Glutamatergic neuron (in vitro differentiated cells): ENCODE measurements at regions not wholly inside any gene's neighbourhood (a gene's known extent, or its start where the extent isn't known, plus 50 kb on each side); places are given as distances from the start of the nearest gene placed in this dataset.

Experiments
- DNase-seq: peaks from one replicate; pipeline ENCODE4 v3.0.0; 2022
- H3K27ac Mint-ChIP-seq: one replicate; pipeline ENCODE4 v1.8.0; 2020; ENCODE audit warnings: mild to moderate bottlenecking, mixed read lengths, inconsistent platforms; ENCODE audit not compliant: unreplicated experiment
- H3K27me3 Mint-ChIP-seq: one replicate; pipeline ENCODE4 v1.8.0; 2020; ENCODE audit warnings: mild to moderate bottlenecking, moderate library complexity, mixed read lengths, inconsistent platforms; ENCODE audit not compliant: unreplicated experiment
- H3K36me3 Mint-ChIP-seq: one replicate; pipeline ENCODE4 v1.8.0; 2020; ENCODE audit warnings: mild to moderate bottlenecking, mixed read lengths, inconsistent platforms; ENCODE audit not compliant: unreplicated experiment
- H3K4me1 Mint-ChIP-seq: one replicate; pipeline ENCODE4 v1.8.0; 2020; ENCODE audit warnings: mild to moderate bottlenecking, low read depth, mixed read lengths, inconsistent platforms; ENCODE audit not compliant: unreplicated experiment
- H3K4me3 Mint-ChIP-seq: one replicate; pipeline ENCODE4 v1.8.0; 2020; ENCODE audit warnings: mild to moderate bottlenecking, mixed read lengths, inconsistent platforms; ENCODE audit not compliant: unreplicated experiment
- H3K9me3 Mint-ChIP-seq: one replicate; pipeline ENCODE4 v1.8.0; 2020; ENCODE audit warnings: mild to moderate bottlenecking, moderate library complexity, mixed read lengths, inconsistent platforms; ENCODE audit not compliant: unreplicated experiment
- TF ChIP-seq, protein P1 (sequence below): fragments of 200-600 bp; sonication (generic); IDR thresholded peaks from one replicate; pipeline ENCODE4 v1.5.0; 2021; ENCODE audit not compliant: partially characterized antibody, unreplicated experiment

DNA sequence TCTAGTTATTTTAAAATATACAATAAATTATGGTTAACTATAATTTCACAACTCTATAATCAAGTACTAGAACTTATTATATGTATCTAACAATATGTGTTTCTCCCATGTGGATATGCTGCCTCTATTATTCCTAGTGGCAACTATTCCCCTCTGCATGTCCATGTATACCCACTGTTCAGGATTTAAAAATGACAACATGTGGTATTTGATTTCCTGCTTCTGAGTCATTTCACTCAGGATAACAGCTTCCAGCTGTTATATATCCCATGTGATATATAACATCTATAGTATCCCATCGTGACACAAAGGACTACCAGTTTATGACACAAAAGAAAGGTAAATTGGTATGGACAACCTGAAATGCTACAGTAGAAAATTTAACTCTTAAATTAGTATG, 167.4 kb upstream of the TACR3 start:
- no peak overlapping the region for H3K4me3 Mint-ChIP-seq
- no peaks in the 10 kb centered on the region for H3K27me3 Mint-ChIP-seq
- DNase-seq: no peak
- TF ChIP-seq, protein P1, sequence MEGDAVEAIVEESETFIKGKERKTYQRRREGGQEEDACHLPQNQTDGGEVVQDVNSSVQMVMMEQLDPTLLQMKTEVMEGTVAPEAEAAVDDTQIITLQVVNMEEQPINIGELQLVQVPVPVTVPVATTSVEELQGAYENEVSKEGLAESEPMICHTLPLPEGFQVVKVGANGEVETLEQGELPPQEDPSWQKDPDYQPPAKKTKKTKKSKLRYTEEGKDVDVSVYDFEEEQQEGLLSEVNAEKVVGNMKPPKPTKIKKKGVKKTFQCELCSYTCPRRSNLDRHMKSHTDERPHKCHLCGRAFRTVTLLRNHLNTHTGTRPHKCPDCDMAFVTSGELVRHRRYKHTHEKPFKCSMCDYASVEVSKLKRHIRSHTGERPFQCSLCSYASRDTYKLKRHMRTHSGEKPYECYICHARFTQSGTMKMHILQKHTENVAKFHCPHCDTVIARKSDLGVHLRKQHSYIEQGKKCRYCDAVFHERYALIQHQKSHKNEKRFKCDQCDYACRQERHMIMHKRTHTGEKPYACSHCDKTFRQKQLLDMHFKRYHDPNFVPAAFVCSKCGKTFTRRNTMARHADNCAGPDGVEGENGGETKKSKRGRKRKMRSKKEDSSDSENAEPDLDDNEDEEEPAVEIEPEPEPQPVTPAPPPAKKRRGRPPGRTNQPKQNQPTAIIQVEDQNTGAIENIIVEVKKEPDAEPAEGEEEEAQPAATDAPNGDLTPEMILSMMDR: no peak
- H3K27ac Mint-ChIP-seq: no peak overlapping the region
- H3K4me1 Mint-ChIP-seq: no peaks in the 10 kb centered on the region
- no peaks in the 10 kb centered on the region for H3K9me3 Mint-ChIP-seq
- H3K36me3 Mint-ChIP-seq: no peaks in the 10 kb centered on the region

GRCh38 chr4:103885152-103885551, 165.4 kb upstream of the TACR3 start:
- H3K4me1 Mint-ChIP-seq: no peaks in the 10 kb centered on the region
- no peak overlapping the region for H3K4me3 Mint-ChIP-seq
- DNase-seq: no peak
- H3K27ac Mint-ChIP-seq: no peak overlapping the region
- no peaks in the 10 kb centered on the region for H3K36me3 Mint-ChIP-seq
- no peaks in the 10 kb centered on the region for H3K27me3 Mint-ChIP-seq
- TF ChIP-seq, protein P1: no peak
- no peaks in the 10 kb centered on the region for H3K9me3 Mint-ChIP-seq

DNA sequence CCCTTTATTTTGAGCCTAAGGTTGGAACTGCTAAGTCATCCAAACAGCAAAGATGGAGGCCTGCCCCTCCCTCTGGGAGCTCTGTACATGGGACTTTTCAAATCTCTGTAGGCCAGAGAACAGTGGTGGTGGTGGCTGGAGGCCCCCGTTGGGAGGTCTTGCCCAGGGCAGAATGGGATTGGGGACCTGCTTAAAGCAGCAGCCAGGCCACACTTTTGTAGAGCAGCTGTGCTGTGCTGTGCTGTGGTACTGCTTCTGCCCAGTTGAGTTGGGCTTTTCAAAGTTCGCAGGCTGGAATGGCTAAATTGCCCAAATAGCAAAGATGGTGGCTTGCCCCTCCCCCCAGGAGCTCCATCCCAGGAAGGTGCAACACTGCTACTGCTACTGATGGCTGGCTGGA, 147.5 kb upstream of the TACR3 start:
- Mint-ChIP-seq H3K4me3 (no peak overlapping the region), H3K27ac (no peak overlapping the region), H3K4me1 (no peaks in the 10 kb centered on the region), H3K27me3 (peaks cover 2% of the 10 kb centered on the region), H3K9me3 (no peaks in the 10 kb centered on the region), H3K36me3 (no peaks in the 10 kb centered on the region)
- DNase-seq: no peak
- TF ChIP-seq, protein P1: no peak

DNA sequence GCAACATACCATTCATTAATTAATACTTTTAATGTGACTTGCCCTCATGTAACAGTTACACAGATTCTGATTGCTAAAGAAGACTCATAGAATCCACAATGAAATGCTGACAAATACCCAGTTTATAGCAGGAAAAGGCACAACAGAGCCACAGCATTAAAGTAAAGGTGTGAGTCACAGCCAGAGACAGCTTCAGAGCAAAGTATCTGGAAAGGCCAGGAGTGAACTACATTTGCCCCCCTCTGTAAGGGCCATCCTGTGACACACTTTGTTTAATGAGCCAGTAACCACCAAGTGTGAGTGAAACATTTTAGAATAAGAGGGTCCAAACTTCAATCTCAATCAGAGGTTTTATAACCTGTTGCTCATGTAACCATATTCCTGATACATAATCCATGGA, 133.8 kb upstream of the TACR3 start:
- peaks cover 2% of the 10 kb centered on the region for H3K4me1 Mint-ChIP-seq
- H3K9me3 Mint-ChIP-seq: peaks cover 3% of the 10 kb centered on the region
- no peak for DNase-seq
- no peaks in the 10 kb centered on the region for H3K27me3 Mint-ChIP-seq
- no peaks in the 10 kb centered on the region for H3K36me3 Mint-ChIP-seq
- TF ChIP-seq, protein P1: no peak
- H3K4me3 Mint-ChIP-seq: no peak overlapping the region
- H3K27ac Mint-ChIP-seq: no peak overlapping the region

GRCh38 chr4:103853146-103853545, 133.4 kb upstream of the TACR3 start:
- Mint-ChIP-seq H3K36me3 (no peaks in the 10 kb centered on the region), H3K27me3 (no peaks in the 10 kb centered on the region), H3K27ac (no peak overlapping the region), H3K4me3 (no peak overlapping the region), H3K4me1 (peaks cover 2% of the 10 kb centered on the region), H3K9me3 (peaks cover 3% of the 10 kb centered on the region)
- TF ChIP-seq, protein P1: no peak
- no peak for DNase-seq
